B cell (primary cell): ENCODE measurements at regions not wholly inside any gene's neighbourhood (a gene's known extent, or its start where the extent isn't known, plus 50 kb on each side); places are given as distances from the start of the nearest gene placed in this dataset.

Experiments used
- ATAC-seq: fragments of 200-7000 bp; cut with Tn5 transposase; one replicate; pipeline ENCODE4 v1.10.0; 2021; ENCODE audit warnings: low read depth, mild to moderate bottlenecking, moderate number of reproducible peaks, moderate library complexity
- CTCF ChIA-PET: fragments of 350-600 bp; sonication (Branson Sonifier 250); formaldehyde crosslinking; loops from one replicate; lab custom pipeline; 2021; ENCODE audit warnings: antibody characterized with exemption, inconsistent platforms; lab: Charles Lee
- POLR2A ChIA-PET: fragments of 350-600 bp; sonication (Branson Sonifier 250); formaldehyde crosslinking; loops from one replicate; lab custom pipeline; 2021; ENCODE audit warnings: antibody characterized with exemption; lab: Charles Lee
- DNase-seq: peaks from one replicate; pipeline ENCODE4 v3.0.0; 2013
- H2AFZ ChIP-seq: 2 replicates; pipeline ENCODE4 v1.6.1; 2012; ENCODE audit warnings: mild to moderate bottlenecking, low read depth, low read length; ENCODE audit not compliant: insufficient read depth, poor library complexity, severe bottlenecking
- H3K27ac ChIP-seq, 2 donors: 1 replicate in 1 of 2; 2 replicates in 1 of 2; pipeline ENCODE4 v1.5.1; 2012 to 2013; ENCODE audit warnings: low read length in 2 of 2, mild to moderate bottlenecking in 2 of 2, moderate library complexity in 1 of 2
- H3K27me3 ChIP-seq, 4 experiments: fragments of 200-600 bp in 1 of 4; sonication (generic) in 1 of 4; replicated peaks in 1 of 4; 1 replicate in 2 of 4; 2 replicates in 2 of 4; pipeline versions ENCODE4 v1.6.1 to v1.7.0; 2013 to 2016; ENCODE audit warnings: low read length in 3 of 4, mild to moderate bottlenecking in 2 of 4, mixed read lengths in 1 of 4, moderate library complexity in 1 of 4; ENCODE audit not compliant: insufficient read depth in 4 of 4, control insufficient read depth in 3 of 4; ENCODE audit errors: control extremely low read depth in 1 of 4
- H3K36me3 ChIP-seq, 2 experiments: replicated peaks in 1 of 2; 1 replicate in 1 of 2; 2 replicates in 1 of 2; pipeline versions ENCODE4 v1.6.1 to v1.7.1; 2013; ENCODE audit warnings: low read length in 1 of 2; ENCODE audit not compliant: insufficient read depth in 2 of 2, control insufficient read depth in 1 of 2; ENCODE audit errors: control extremely low read depth in 1 of 2, extremely low read depth in 1 of 2
- H3K4me1 ChIP-seq, 2 donors: fragments of 200-600 bp in 1 of 2; sonication (generic) in 1 of 2; 1 replicate in 1 of 2; 2 replicates in 1 of 2; pipeline versions ENCODE4 v1.5.1 to v1.6.1; 2013 to 2017; ENCODE audit warnings: low read length in 2 of 2; ENCODE audit not compliant: control insufficient read depth in 2 of 2, insufficient read depth in 2 of 2
- H3K4me2 ChIP-seq: replicated peaks from 2 replicates; pipeline ENCODE3; 2012; ENCODE audit warnings: mild to moderate bottlenecking, low read depth, low read length; ENCODE audit not compliant: poor library complexity, severe bottlenecking
- H3K4me3 ChIP-seq, 5 experiments: fragments of 200-600 bp in 1 of 5; sonication (generic) in 1 of 5; 1 replicate in 3 of 5; 2 replicates in 2 of 5; pipeline versions ENCODE4 v1.5.1 to v1.7.0; 2011 to 2016; ENCODE audit warnings: low read length in 4 of 5, mild to moderate bottlenecking in 4 of 5, low read depth in 2 of 5, control low read depth in 1 of 5, moderate library complexity in 1 of 5; ENCODE audit not compliant: insufficient read depth in 1 of 5; ENCODE audit errors: control extremely low read depth in 1 of 5, extremely low read depth in 1 of 5
- H3K79me2 ChIP-seq: fragments of 200-600 bp; sonication (generic); one replicate; pipeline ENCODE4 v1.6.0; 2016; ENCODE audit warnings: low read length; ENCODE audit not compliant: control insufficient read depth, insufficient read depth
- H3K9ac ChIP-seq: fragments of 200-600 bp; sonication (generic); 2 replicates; pipeline ENCODE4 v1.6.1; 2017; ENCODE audit warnings: mild to moderate bottlenecking, low read length, moderate library complexity
- H3K9me3 ChIP-seq, 3 donors: one replicate each; pipeline versions ENCODE4 v1.6.1 to v1.7.1; 2013; ENCODE audit warnings: low read length in 2 of 3; ENCODE audit not compliant: control insufficient read depth in 2 of 3, insufficient read depth in 1 of 3; ENCODE audit errors: control extremely low read depth in 1 of 3
- H4K20me1 ChIP-seq: 2 replicates; pipeline ENCODE4 v1.6.0; 2012; ENCODE audit warnings: mild to moderate bottlenecking, low read length; ENCODE audit not compliant: insufficient read depth, control insufficient read depth, poor library complexity, severe bottlenecking
- H3K27ac Mint-ChIP-seq: one replicate; pipeline ENCODE4 v1.8.0; 2021; ENCODE audit warnings: mixed read lengths
- H3K27me3 Mint-ChIP-seq: one replicate; pipeline ENCODE4 v1.8.0; 2021; ENCODE audit warnings: mixed read lengths
- H3K4me1 Mint-ChIP-seq: one replicate; pipeline ENCODE4 v1.8.0; 2021; ENCODE audit warnings: mixed read lengths
- H3K4me3 Mint-ChIP-seq: one replicate; pipeline ENCODE4 v1.8.0; 2021; ENCODE audit warnings: mixed read lengths
- H3K9me3 Mint-ChIP-seq: one replicate; pipeline ENCODE4 v1.8.0; 2022; ENCODE audit warnings: mixed read lengths; ENCODE audit not compliant: insufficient read depth
- CTCF ChIP-seq: fragments of 200-600 bp; IDR thresholded peaks from one replicate; pipeline ENCODE4 v1.8.0; 2022; ENCODE audit warnings: antibody characterized with exemption, mild to moderate bottlenecking
- EZH2 ChIP-seq: IDR thresholded peaks from 2 replicates; pipeline ENCODE4 v1.6.1; 2012; ENCODE audit warnings: borderline replicate concordance, low read depth, mild to moderate bottlenecking, moderate library complexity, low read length; ENCODE audit not compliant: insufficient read depth, poor library complexity, severe bottlenecking
- WGBS: methylation state at CpG from one replicate; pipeline ENCODE4 v1.1.5; 2013; ENCODE audit warnings: missing lambda C conversion rate; ENCODE audit not compliant: insufficient coverage; 5-methylcytosine and 5-hydroxymethylcytosine counted together
- intact Hi-C: fragments of 100-400 bp; cut with micrococcal nuclease; formaldehyde crosslinking; loops from one replicate; pipeline ENCODE4 v1.10.0; 2022

- no peak overlapping the region for H3K27ac Mint-ChIP-seq
- H3K4me3 ChIP-seq, result no peak overlapping the region
- H3K4me2 ChIP-seq, result no peak overlapping the region
- H3K27ac ChIP-seq, result no peak overlapping the region
- H3K4me3 Mint-ChIP-seq, result no peak overlapping the region
- no peak for TF ChIP-seq CTCF
- no peak for TF ChIP-seq EZH2
- no peak overlapping the region for H2AFZ ChIP-seq
- CTCF ChIA-PET, result interaction anchor here (0.9 kb wide), 1 partner anchor 11 kb away, joined by 3 read pairs; no protein-coding TSS in a partner anchor
- H3K4me1 Mint-ChIP-seq, result no peaks in the 10 kb centered on the region
- H3K9me3 ChIP-seq, result no peaks in the 10 kb centered on the region
- H3K36me3 ChIP-seq, result no peaks in the 10 kb centered on the region
- H3K27me3 ChIP-seq, result no peaks in the 10 kb centered on the region
- intact Hi-C loops, result no loop called here
- no peak overlapping the region for H3K9ac ChIP-seq
- POLR2A ChIA-PET, result no interaction called here
- ATAC-seq (no peak), DNase-seq (no peak)
- 85% methylated on average over 2 of the region's 2 CpGs for WGBS
- H3K27me3 Mint-ChIP-seq, result no peaks in the 10 kb centered on the region
- H4K20me1 ChIP-seq, result no peaks in the 10 kb centered on the region
- H3K4me1 ChIP-seq, result no peaks in the 10 kb centered on the region
- H3K9me3 Mint-ChIP-seq, result peaks cover 9% of the 10 kb centered on the region
- H3K79me2 ChIP-seq, result no peaks in the 10 kb centered on the region
Observed at GRCh38 chr14:84237881-84238280, 1292.1 kb upstream of the FLRT2 start.

- H3K27me3 Mint-ChIP-seq, result no peaks in the 10 kb centered on the region
- H3K79me2 ChIP-seq, result no peaks in the 10 kb centered on the region
- POLR2A ChIA-PET, result no interaction called here
- H3K4me1 Mint-ChIP-seq, result no peaks in the 10 kb centered on the region
- H2AFZ ChIP-seq, result no peak overlapping the region
- whole genome bisulfite sequencing, result no CpG with 5 or more reads among the region's 1 CpG
- CTCF ChIA-PET, result no interaction called here
- no peaks in the 10 kb centered on the region for H3K4me1 ChIP-seq
- TF ChIP-seq CTCF (no peak), EZH2 (no peak)
- H3K9ac ChIP-seq, result no peak overlapping the region
- H3K4me3 Mint-ChIP-seq, result no peak overlapping the region
- H3K27ac Mint-ChIP-seq, result no peak overlapping the region
- peaks cover 0 to 7% (median 0%) of the 10 kb centered on the region in 3 donors for H3K9me3 ChIP-seq
- H3K36me3 ChIP-seq, result no peaks in the 10 kb centered on the region
- no peak overlapping the region for H3K4me2 ChIP-seq
- no peak overlapping the region for H3K27ac ChIP-seq
- DNase-seq (no peak), ATAC-seq (no peak)
- H3K27me3 ChIP-seq, result no peaks in the 10 kb centered on the region
- no peak overlapping the region for H3K4me3 ChIP-seq
- intact Hi-C loops, result no loop called here
- H4K20me1 ChIP-seq, result no peaks in the 10 kb centered on the region
- H3K9me3 Mint-ChIP-seq, result peaks cover 5% of the 10 kb centered on the region
Observed at GRCh38 chr14:84247693-84248092, 1282.3 kb upstream of the FLRT2 start.
